ENCODE measurements at regions not wholly inside any gene's neighbourhood (a gene's known extent, or its start where the extent isn't known, plus 50 kb on each side); places are given as distances from the start of the nearest gene placed in this dataset.

DNA sequence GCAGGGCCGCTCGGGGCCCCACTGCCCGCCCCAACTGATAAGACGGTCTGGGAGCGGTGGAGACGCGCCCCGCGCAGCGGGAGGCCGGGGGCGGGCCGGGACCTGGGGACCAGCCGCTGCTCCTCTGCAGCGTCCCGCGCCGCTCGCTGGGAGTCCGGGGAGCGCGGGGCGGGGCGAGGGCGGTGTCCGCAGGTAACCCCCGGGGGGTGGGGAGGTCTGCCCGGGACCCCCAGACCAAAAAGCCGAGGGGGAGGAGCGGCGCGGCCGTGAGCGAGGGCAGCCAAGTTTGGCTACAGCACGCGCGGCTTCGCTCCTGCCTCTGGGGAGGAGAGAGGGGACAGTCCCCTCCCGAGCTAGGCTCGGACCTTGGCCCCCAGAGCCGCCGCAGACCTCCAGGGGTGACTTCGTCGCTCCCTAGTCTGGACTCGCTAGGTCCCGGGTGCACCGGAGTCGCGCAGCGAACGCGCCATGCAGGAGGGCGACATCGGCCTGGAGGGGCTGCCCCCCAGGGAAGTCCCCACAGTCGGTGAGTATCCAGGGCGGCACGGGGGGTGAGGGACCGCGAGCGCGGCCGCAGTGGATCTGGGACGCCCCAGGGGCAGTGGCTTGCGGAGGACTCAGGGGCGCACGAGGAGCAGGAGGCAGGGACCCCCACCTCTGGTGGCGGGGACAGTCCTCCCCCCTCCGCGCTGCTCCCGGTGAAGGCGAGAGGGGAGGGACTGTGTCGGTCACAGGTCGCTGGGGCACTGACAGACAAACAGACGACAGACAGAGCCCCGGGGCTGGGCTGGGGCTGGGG, 92.3 kb upstream of the ANO1 start:
- no peak for DNase-seq (ENCODE audit: low read depth in 2 of 2, low spot score in 1 of 2)

DNA sequence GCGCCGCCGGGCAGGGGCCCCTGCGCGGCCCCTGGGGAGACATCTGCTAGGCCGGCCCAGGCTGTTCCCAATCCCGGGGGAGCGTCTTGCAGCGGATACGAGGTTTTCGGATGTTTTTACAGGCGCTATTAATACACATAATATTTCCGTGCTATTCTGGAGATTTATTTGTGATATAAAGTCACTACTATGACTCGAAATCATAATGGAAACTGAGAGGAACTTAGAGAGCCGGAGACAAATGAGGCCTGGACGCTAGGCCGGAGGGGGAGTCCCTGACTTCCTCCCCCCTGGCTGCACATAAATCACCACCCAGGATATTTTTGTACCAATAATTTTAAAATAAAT, 91.7 kb upstream of the ANO1 start:
- no peak for DNase-seq (ENCODE audit: low read depth in 2 of 2, low spot score in 1 of 2)

DNA sequence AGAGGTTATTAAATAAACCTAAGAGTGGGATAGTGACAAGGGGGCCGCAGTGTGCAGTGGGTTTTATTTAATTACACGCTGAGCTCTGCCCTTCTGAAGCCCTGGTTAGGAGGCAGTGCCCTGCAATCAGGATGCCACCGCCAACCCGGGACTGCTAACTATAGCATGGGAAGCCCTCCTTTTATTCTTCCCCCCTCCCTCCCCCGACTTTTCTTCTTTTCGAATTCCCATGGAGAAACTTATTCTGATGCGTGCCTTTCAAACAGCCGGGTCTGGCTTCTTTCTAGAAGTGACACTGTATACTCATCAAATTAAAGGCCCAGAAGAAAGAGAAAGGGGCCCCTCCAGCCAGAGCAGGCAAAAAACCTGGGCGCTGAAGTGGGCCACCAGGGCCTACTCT, 91.3 kb upstream of the ANO1 start:
- DNase-seq (ENCODE audit: low read depth in 2 of 2, low spot score in 1 of 2) = no peak

DNA sequence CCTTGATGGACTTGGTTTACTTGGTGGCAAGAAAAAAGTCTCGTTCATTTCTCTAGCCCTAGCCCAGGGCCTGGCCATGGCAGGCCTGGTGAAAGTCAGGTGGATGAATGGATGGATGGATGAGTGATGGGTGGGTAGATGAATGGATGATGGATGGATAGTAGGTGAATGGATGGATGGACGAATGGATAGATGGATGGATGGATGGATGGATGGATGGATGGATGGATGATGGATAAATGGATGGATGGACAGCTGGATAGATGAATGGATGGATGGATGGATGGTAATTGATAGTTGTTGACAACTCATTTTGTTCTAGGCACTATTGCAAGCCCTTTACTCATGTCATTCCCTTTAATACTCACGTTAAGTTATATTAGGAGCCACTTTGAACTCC, 86.1 kb upstream of the ANO1 start:
- DNase-seq (ENCODE audit: low read depth in 2 of 2, low spot score in 1 of 2) = no peak

DNA sequence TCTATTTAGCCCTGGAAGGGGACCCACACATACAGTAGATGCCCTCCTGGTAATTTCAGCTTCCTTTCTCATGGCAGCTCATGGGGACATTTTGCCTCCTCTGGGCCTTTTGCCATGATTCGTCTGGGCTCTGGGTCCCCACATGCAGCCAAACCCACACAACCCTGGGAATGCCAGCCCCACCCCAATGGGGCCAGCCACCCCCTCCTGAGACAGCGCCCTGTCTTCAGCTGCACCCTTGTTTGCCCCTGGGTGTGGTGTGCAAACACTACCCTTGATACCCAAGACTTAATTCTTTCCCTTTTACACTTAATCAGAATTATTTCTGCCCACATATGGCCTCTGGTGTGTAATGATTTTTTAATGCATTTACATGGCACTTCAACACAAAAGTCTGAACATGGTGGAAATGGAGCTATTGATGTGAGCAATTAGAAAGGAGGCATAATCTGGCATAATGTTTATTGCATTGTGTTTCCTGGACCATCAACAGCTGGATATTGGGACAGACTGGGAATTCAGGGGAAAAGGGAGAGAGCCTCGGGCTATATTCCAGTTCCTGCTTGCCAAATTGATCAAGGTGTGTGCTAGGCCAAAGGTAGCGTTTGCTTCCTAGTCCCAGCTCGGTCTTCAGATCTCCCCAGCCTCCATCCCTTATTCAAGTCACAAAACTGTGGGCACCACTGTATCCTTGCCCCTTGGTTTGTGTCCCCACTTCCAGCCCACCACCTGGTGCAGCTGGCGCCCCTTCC, 85.0 kb upstream of the ANO1 start:
- DNase-seq (ENCODE audit: low read depth in 2 of 2, low spot score in 1 of 2) = no peak

DNA sequence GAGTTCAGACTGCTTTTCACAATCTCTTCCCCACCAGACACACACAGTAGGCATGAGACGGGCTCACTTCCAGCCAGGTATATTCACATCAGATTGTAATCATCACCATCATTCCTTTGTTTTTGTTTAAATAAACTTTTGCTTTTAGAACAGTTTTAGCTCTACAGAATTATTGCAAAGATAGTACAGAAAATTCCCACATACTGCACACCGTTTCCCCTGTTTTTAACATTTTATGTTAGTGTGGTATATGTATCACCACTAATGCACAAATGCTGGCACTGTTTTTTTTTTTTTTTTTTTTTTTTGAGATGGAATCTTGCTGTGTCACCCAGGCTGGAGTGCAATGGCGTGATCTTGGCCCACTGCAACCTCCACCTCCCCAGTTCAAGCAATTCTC, 83.3 kb upstream of the ANO1 start:
- DNase-seq (ENCODE audit: low read depth in 2 of 2, low spot score in 1 of 2) = no peak

DNA sequence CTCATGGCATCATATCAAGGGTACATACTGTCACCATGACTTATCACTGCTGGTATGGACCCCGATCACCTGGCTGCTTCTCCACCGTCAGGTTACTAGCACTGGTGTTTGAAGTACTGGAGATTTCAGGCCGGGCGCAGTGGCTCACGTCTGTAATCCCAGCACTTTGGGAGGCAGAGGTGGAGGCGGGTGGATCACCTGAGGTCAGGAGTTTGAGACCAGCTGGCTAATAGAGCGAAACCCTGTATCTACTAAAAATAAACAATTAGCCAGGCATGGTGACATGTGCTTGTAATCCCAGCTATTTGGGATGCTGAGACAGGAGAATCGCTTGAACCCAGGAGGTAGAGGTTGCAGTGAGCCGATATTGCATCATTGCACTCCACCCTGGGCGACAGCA, 82.4 kb upstream of the ANO1 start:
- no peak for DNase-seq (ENCODE audit: low read depth in 2 of 2, low spot score in 1 of 2)

DNA sequence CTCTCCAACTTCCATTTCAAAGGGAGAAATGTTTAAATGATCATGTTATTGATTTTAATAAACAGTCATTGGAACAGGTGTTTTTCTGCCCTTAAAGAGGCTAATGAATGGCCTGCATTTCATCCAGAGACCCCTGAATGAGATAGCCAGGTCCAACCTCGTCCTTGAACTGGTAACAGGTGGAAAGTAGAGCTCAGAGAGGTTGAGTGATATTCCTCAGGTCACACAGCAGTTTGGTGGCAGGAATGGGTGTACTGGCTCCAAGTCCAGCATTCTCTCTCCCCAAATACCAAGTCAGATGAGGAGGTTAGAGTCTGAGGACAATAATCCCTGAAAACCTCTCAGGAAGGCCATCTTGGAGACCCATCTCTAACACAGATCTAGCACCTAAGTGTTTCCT, 81.7 kb upstream of the ANO1 start:
- no peak for DNase-seq (ENCODE audit: low read depth in 2 of 2, low spot score in 1 of 2)

DNA sequence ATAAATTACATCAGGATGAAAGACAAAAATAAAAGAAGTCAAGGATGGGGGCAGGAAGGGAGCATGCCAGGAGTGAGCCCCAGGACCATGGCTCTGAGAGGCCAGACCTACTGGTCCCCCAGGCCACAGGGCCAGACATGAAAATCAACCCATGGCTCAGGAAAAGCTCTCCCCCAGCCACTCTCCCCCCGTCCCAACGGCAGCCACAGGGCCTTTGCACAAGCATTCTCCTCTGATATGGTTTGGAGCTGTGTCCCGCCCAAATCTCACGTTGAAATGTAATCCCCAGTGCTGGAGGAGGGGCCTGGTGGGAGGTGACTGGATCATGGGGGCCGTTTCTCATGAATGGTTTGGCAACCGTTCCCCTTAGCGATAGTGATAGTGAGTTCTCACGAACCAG, 80.8 kb upstream of the ANO1 start:
- DNase-seq (ENCODE audit: low read depth in 2 of 2, low spot score in 1 of 2) = no peak

DNA sequence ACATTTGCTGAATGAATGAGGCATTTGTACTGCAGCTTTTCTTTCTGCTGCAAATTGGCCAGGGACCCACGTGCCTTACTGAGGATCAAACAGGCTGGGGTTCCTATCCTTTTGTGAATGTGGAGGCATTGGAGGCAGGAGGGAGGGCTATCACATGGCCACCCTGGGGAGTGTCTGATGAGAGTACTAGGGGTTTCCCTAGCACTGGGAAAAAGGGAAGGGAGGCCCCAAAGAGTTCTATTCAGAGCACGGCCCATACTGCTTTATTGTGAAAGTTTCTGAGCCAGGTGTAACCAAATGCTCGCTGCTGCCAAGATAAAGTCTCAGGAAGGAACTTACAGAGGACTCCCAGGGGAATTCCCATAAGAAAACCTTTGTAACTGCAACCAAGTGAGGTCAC, 78.4 kb upstream of the ANO1 start:
- no peak for DNase-seq (ENCODE audit: low read depth in 2 of 2, low spot score in 1 of 2)

DNA sequence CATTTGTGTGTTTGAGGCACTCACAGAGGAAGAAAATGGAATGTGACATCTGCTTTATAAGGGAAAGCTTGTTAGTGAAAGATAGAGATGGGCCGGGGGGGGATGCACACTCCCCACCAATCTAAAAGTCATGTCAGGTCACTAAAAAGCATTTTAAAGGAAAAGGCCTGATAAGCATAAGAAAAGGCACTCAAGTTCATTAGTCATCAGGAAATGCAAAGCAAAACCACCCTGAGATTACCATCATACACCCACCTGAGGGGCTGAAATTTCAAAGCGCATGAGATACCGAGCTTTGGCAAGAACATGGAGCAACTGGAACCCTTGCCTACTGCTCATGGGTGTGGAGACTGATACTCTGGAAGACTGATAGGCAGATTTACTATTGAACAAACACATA, 77.9 kb upstream of the ANO1 start:
- no peak for DNase-seq (ENCODE audit: low read depth in 2 of 2, low spot score in 1 of 2)

DNA sequence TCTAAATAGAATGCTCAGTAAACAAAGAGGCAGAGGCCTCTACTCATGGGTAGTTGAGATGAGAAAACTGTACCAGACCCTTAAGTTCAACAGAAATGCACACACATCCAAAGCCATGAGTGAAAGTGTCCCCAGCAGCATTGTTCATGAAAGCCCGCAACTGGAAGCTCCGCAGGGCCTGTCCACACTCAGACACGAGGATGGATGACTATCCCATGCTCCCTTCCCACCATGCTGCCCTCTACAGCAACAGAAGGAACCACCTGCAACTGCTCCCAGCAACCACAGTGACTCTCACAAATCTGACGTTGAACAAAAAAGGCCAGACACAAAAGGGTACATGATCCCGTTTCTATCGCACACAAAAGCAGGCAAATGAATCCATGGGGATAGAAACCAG, 76.9 kb upstream of the ANO1 start:
- DNase-seq (ENCODE audit: low read depth in 2 of 2, low spot score in 1 of 2) = no peak

DNA sequence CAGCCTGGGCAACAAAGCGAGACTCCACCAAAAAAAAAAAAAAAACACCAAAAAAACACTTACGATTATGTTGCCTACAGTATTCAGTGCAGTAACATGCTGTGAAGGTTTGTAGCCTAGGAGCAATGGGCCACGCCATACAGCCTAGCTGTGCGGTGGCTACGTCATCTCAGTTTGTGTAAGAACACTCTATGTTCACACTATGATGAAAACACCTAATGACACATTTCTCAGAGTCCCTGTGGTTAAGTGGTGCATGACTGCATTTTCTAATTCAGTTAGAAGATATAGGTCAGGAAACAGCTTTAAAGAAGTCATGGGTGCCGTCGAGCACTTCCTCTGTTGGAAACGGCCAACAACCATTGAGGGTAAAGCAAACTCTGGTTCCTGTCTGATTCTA, 75.7 kb upstream of the ANO1 start:
- no peak for DNase-seq (ENCODE audit: low read depth in 2 of 2, low spot score in 1 of 2)

DNA sequence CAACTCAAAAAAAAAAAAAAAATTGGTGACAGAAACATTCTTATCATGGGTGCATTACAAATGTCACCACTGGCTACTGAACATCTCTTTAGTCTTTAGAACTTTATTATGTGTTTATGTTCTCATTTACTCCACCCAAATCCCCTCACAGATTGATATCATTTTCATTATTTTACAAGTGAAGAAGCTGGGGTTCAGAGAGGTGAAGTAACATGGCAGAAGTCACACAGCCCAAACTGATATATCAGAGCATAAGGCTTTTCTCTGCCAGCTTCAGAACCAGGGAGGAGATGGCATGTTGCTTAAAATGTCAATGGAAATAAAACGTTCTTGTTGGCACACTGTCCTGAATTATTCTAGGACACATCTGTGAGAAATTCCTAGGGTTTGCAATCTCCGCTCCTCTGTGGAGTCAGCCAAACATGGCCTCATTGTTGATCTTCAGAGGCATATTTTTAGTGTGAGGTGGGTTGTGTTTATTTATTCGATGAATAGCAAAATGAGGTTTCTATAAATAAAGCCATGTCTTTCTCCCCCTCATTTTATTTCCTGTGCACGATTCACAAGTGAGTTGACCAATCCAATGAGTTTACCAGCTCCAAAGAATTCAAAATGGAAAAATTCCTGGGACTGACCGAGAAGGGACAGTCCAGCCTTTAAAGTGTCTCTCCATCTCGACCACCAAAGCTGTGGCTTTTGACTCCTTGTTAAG, 72.9 kb upstream of the ANO1 start:
- no peak for DNase-seq (ENCODE audit: low read depth in 2 of 2, low spot score in 1 of 2)

DNA sequence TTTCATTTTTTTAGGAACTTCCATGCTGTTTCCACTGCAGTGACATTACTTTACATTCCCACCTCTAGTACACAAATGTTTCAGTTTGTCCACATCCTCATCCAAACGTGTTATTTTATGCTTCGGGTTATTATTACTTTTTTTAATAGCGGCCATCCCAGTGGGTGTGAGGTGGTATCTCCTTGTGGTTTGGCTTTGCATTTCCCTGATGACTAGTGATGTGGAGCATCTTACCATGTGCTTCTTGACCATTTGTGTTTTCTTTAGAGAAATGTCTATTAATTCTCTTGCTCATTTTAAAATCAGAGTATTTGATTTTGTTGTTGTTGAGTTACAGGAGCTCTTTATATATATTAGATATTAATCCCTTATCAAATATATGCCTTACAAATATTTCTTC, 70.3 kb upstream of the ANO1 start:
- no peak for DNase-seq (ENCODE audit: low read depth in 2 of 2, low spot score in 1 of 2)

DNA sequence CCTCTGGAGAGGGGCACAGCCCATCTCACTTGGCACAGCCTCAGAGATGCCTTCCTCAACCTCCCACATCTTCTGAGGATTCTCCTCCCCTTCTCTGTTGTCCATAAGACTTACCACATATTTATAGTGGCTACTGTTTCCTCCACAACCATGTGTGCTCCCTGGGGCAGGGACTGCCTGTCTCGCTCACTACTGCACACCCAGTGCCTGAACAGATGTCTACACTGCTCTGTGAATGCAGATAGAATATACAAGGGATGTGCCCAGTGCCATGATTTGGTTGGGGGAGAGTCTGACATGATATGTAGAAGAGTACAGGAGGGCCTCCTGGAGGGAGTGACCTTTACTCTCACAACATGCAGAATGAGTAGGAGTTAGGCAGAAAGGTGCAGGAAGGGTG, 67.3 kb upstream of the ANO1 start:
- DNase-seq (ENCODE audit: low read depth in 2 of 2, low spot score in 1 of 2) = no peak

DNA sequence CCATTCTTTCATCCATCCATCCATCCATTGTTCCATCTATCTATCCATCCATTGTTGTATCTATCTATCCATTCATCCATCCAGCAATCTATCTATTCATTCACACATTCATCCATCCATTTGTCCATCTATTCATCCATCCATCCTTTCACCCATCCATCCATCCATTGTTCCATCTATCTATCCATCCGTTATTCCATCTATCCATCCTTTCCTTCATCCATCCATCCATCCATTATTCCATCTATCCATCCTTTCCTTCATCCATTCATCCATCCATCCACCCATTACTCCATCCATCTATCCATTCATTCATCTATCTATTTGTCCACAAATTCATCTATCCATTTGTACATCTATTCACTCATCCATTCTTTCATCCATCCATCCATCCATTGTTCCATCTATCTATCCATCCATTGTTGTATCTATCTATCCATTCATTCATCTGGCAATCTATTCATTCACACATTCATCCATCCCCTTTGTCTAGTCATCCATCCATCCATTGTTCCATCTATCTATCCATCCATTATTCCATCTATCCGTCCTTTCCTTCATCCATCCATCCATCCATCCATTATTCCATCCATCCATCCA, 65.9 kb upstream of the ANO1 start:
- no peak for DNase-seq (ENCODE audit: low read depth in 2 of 2, low spot score in 1 of 2)

DNA sequence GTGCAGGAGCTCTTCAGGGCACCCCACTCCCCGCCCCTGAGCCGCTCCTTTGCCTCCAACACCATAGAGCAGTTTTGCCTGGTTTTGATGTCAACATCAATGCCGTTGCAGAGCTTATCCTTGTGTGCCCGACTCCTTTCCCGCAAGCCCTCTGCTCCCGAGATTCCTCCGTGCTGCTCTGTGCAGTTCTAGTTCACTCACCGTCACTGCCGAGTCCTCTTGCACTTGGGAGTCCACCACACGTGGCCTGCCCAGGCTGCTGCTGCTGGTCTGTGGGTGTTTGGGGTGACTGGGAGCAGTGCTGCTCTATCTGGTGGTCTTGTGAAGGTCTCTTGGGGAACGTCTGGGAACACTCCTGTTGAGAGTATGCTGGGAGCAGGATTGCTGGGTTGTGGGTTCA, 63.8 kb upstream of the ANO1 start:
- no peak for DNase-seq (ENCODE audit: low read depth in 2 of 2, low spot score in 1 of 2)

DNA sequence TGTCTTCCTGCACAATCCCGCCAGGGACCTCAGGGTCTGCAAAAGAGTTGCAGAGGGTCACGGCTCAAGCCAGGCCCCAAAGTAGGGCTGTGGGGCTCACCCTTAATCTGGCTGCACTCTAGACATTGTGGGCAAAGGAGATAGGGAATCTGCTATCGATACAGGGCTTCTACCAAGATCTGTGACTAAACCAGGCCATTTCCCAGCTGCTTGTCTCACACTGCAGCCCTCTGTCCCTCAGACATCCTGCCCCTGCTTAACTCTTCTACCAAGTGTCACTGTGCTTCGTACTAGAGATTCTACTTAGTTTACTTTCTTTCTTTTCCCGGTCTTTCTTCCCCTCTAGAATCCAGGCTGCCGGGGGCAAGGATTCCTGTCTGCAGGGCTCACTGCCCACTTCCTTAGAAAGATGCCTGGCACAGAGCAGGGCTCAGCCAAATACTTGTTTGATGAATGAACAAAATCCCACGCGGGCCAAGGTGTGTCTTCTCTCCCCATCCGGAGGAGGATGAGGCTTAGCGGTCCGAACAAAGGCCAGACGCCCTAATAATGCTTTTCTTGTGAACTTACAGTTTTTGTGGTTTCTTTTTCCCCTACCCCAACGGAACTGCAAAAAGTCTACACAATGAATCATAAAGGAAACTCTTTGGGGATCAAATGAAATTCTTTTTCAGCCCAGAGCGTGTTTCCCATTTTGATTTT, 61.3 kb upstream of the ANO1 start:
- DNase-seq (ENCODE audit: low read depth in 2 of 2, low spot score in 1 of 2) = no peak

DNA sequence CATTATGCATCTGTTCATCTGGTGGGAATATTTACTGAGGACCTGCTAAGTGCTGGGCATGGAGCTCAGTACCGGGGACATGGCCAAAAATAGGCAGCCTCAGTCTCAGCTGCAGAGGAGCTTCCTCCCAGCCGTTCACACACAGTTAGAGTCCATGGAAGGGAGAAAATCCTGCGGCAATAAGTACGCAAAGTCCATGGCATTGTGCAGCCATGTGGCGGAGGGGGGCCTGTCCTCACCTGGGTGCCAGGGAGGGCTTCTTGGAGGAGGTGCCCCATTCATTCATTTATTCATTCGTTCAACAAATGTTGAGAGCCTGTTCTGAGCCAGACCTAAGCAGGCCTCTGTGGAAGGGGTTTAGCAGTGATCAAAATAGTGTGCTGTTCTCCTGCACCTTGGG, 59.3 kb upstream of the ANO1 start:
- no peak for DNase-seq (ENCODE audit: low read depth in 2 of 2, low spot score in 1 of 2)

DNA sequence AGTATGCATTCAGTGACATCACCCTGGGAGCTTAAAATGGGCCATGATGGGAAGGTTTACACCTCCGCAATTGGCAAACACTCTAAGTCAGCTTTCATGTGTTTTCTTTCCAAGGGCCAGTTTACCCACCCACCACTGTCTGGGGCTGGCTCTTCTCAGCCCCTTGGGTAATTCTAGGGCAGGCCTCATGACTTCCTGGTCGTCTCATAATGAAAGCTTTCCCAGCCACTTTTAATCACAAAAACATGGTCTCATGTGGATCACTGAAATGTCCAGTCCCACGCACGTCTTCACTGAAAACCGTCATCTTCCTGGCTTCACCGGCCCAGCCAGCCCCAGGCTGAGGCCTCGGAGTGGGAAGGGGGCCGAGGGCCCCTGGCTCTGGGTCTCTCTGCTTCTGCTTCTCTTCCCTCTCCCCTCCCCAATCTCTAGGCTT, 58.5 kb upstream of the ANO1 start:
- DNase-seq (ENCODE audit: low read depth in 2 of 2, low spot score in 1 of 2) = no peak

Measured in stimulated activated CD8-positive, alpha-beta memory T cell treated with anti-CD3 and anti-CD28 coated beads, Interleukin-4, amount 100 ng/mL, for 4 hours (primary cell).